ENCODE measurements at regions not wholly inside any gene's neighbourhood (a gene's known extent, or its start where the extent isn't known, plus 50 kb on each side); places are given as distances from the start of the nearest gene placed in this dataset.

DNA sequence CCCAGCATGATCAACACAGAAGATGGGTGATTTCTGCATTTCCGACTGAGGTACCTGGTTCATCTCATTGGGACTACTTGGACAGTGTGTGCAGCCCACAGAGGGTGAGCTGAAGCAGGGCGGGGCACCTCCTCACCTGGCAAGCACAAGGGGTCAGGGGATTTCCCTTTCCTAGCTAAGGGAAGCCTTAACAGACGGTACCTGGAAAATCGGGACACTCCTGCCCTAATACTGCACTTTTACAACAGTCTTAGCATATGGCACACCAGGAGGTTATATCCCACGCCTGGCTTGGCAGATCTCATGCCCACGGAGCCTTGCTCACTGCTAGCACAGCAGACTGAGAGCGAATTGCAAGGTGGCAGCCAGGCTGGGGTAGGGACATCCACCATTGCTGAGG, 92.9 kb upstream of the GRID2 start:
- H3K27ac ChIP-seq, result no peak overlapping the region
- no peak for TF ChIP-seq ZFX (IDR thresholded peaks at IDR 0.05; ENCODE audit: borderline replicate concordance)
- TF ChIP-seq, protein P1, sequence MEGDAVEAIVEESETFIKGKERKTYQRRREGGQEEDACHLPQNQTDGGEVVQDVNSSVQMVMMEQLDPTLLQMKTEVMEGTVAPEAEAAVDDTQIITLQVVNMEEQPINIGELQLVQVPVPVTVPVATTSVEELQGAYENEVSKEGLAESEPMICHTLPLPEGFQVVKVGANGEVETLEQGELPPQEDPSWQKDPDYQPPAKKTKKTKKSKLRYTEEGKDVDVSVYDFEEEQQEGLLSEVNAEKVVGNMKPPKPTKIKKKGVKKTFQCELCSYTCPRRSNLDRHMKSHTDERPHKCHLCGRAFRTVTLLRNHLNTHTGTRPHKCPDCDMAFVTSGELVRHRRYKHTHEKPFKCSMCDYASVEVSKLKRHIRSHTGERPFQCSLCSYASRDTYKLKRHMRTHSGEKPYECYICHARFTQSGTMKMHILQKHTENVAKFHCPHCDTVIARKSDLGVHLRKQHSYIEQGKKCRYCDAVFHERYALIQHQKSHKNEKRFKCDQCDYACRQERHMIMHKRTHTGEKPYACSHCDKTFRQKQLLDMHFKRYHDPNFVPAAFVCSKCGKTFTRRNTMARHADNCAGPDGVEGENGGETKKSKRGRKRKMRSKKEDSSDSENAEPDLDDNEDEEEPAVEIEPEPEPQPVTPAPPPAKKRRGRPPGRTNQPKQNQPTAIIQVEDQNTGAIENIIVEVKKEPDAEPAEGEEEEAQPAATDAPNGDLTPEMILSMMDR (IDR thresholded peaks at IDR 0.05), result no peak

- TF ChIP-seq ZFX (IDR thresholded peaks at IDR 0.05; ENCODE audit: borderline replicate concordance), result no peak
- TF ChIP-seq, protein P1 (IDR thresholded peaks at IDR 0.05), result no peak
- H3K27ac ChIP-seq, result no peak overlapping the region
These were observed 88.3 kb upstream of the GRID2 start for GRCh38 chr4:92215476-92215875.

- H3K27ac ChIP-seq, result peak overlapping the region; percentile 43
- TF ChIP-seq, protein P1 (IDR thresholded peaks at IDR 0.05), result no peak
- no peak for TF ChIP-seq ZFX (IDR thresholded peaks at IDR 0.05; ENCODE audit: borderline replicate concordance)
These were observed 72.3 kb upstream of the GRID2 start for GRCh38 chr4:92231511-92231910.

DNA sequence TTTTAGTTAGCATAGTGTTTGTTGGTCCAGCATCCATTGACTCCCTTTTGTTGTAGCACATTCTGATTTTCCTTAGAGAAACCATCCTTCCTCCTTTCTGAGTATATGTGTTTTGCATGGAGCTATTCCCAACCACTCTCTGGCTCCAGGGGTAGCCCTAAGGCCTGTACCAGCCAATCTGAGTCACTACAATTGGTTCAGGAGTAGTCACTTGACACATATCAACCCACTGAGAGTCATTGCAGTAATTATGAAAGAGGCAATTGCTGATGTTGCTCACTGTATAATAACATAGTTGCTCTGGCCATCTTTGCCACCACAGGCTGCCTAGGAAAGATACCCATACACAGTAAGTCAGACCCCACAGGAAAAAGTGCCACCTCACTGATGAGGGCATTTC, 71.2 kb upstream of the GRID2 start:
- no peak overlapping the region for H3K27ac ChIP-seq
- TF ChIP-seq, protein P1 (IDR thresholded peaks at IDR 0.05), result no peak
- no peak for TF ChIP-seq ZFX (IDR thresholded peaks at IDR 0.05; ENCODE audit: borderline replicate concordance)

GRCh38 chr4:92234393-92235176, 69.2 kb upstream of the GRID2 start:
- TF ChIP-seq ZFX (IDR thresholded peaks at IDR 0.05; ENCODE audit: borderline replicate concordance), result no peak
- TF ChIP-seq, protein P1 (IDR thresholded peaks at IDR 0.05), result no peak
- 0 out of 2 replicates have a peak overlapping the region, but pooled peaks have one; percentile 2 for H3K27ac ChIP-seq

GRCh38 chr4:92235731-92236130, 68.0 kb upstream of the GRID2 start:
- TF ChIP-seq, protein P1 (IDR thresholded peaks at IDR 0.05), result no peak
- no peak for TF ChIP-seq ZFX (IDR thresholded peaks at IDR 0.05; ENCODE audit: borderline replicate concordance)
- H3K27ac ChIP-seq, result no peak overlapping the region

DNA sequence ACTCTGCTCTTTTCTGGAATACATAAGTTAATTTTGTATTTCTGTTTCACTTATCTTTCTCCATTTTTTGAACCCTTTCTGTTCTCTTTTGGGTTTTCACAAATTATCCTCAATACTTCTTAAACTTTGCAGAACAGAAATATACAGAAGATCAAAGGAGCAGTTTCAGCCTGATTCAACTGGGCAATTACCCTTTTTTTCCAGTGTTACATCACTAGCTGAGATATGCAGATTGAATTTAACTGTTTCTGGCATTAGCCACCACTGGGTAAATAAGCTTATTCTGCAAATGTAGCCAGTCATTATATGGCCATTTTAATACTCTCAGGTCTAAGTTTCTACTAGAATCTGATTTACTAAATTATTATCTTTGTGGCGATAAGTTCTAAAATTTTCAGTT, 66.9 kb upstream of the GRID2 start:
- TF ChIP-seq, protein P1 (IDR thresholded peaks at IDR 0.05), result no peak
- no peak for TF ChIP-seq ZFX (IDR thresholded peaks at IDR 0.05; ENCODE audit: borderline replicate concordance)
- no peak overlapping the region for H3K27ac ChIP-seq

Measured in 22Rv1 (cell line).